Skeletal muscle satellite cell (primary cell): ENCODE measurements at regions not wholly inside any gene's neighbourhood (a gene's known extent, or its start where the extent isn't known, plus 50 kb on each side); places are given as distances from the start of the nearest gene placed in this dataset.

Experiments
- H3K27me3 ChIP-seq: 2 replicates; pipeline ENCODE4 v1.7.0; 2013; ENCODE audit warnings: low read length; ENCODE audit not compliant: control insufficient read depth, insufficient read depth
- H3K36me3 ChIP-seq: 2 replicates; pipeline ENCODE4 v1.7.0; 2013; ENCODE audit warnings: mild to moderate bottlenecking, control low read depth, low read length; ENCODE audit not compliant: insufficient read depth
- H3K4me1 ChIP-seq: 2 replicates; pipeline ENCODE4 v1.7.0; 2013; ENCODE audit warnings: low read length; ENCODE audit not compliant: control insufficient read depth, insufficient read depth
- H3K4me2 ChIP-seq: 2 replicates; pipeline ENCODE4 v1.7.0; 2013; ENCODE audit warnings: mild to moderate bottlenecking, low read length
- H3K4me3 ChIP-seq: 2 replicates; pipeline ENCODE4 v1.7.0; 2013; ENCODE audit warnings: low read length
- H3K9ac ChIP-seq: 2 replicates; pipeline ENCODE4 v1.7.0; 2013; ENCODE audit warnings: mild to moderate bottlenecking, low read depth, low read length, moderate library complexity
- H3K9me3 ChIP-seq: replicated peaks from 2 replicates; pipeline ENCODE4 v1.7.0; 2013; ENCODE audit warnings: mild to moderate bottlenecking, control low read depth, low read length

- Histone ChIP-seq H3K9me3 (no peaks in the 10 kb centered on the region), H3K27me3 (no peaks in the 10 kb centered on the region), H3K4me2 (peak overlapping the region; percentile 69), H3K36me3 (no peaks in the 10 kb centered on the region), H3K4me1 (peaks cover 6% of the 10 kb centered on the region), H3K4me3 (no peak overlapping the region), H3K9ac (peak overlapping the region; percentile 23)
Observed at GRCh38 chr18:68024716-68025115, 508.2 kb upstream of the DSEL start.

GRCh38 chr18:68017385-68017784 lies 500.9 kb upstream of the DSEL start:
- no peak overlapping the region for H3K4me3 ChIP-seq

GRCh38 chr18:67997496-67997895 lies 481.0 kb upstream of the DSEL start:
- Histone ChIP-seq H3K4me3 (no peak overlapping the region), H3K36me3 (no peaks in the 10 kb centered on the region), H3K9ac (no peak overlapping the region), H3K4me2 (no peak overlapping the region), H3K27me3 (no peaks in the 10 kb centered on the region), H3K9me3 (no peaks in the 10 kb centered on the region), H3K4me1 (no peaks in the 10 kb centered on the region)

More at GRCh38 chr18:68017385-68017784, 500.9 kb upstream of the DSEL start:
- Histone ChIP-seq H3K4me2 (no peak overlapping the region), H3K9me3 (no peaks in the 10 kb centered on the region), H3K27me3 (no peaks in the 10 kb centered on the region), H3K4me1 (no peaks in the 10 kb centered on the region), H3K36me3 (no peaks in the 10 kb centered on the region), H3K9ac (no peak overlapping the region)

GRCh38 chr18:67995769-67996168 lies 479.2 kb upstream of the DSEL start:
- no peak overlapping the region for H3K4me3 ChIP-seq
- no peaks in the 10 kb centered on the region for H3K27me3 ChIP-seq
- H3K4me2 ChIP-seq, result no peak overlapping the region

GRCh38 chr18:67980241-67980640 lies 463.7 kb upstream of the DSEL start:
- no peaks in the 10 kb centered on the region for H3K36me3 ChIP-seq
- no peaks in the 10 kb centered on the region for H3K27me3 ChIP-seq
- no peak overlapping the region for H3K4me2 ChIP-seq
- H3K4me3 ChIP-seq, result no peak overlapping the region
- H3K9ac ChIP-seq, result no peak overlapping the region
- no peaks in the 10 kb centered on the region for H3K9me3 ChIP-seq
- H3K4me1 ChIP-seq, result no peaks in the 10 kb centered on the region

More at GRCh38 chr18:67995769-67996168, 479.2 kb upstream of the DSEL start:
- no peaks in the 10 kb centered on the region for H3K4me1 ChIP-seq
- H3K9me3 ChIP-seq, result no peaks in the 10 kb centered on the region
- no peak overlapping the region for H3K9ac ChIP-seq
- H3K36me3 ChIP-seq, result no peaks in the 10 kb centered on the region

GRCh38 chr18:67977067-67977616 lies 460.6 kb upstream of the DSEL start:
- Histone ChIP-seq H3K36me3 (no peaks in the 10 kb centered on the region), H3K9me3 (no peaks in the 10 kb centered on the region), H3K4me1 (no peaks in the 10 kb centered on the region), H3K27me3 (no peaks in the 10 kb centered on the region), H3K4me2 (no peak overlapping the region), H3K9ac (no peak overlapping the region), H3K4me3 (no peak overlapping the region)

GRCh38 chr18:67973916-67974315 lies 457.4 kb upstream of the DSEL start:
- Histone ChIP-seq H3K36me3 (no peaks in the 10 kb centered on the region), H3K4me1 (no peaks in the 10 kb centered on the region), H3K27me3 (no peaks in the 10 kb centered on the region), H3K4me2 (no peak overlapping the region), H3K9me3 (no peaks in the 10 kb centered on the region), H3K9ac (no peak overlapping the region), H3K4me3 (no peak overlapping the region)

GRCh38 chr18:67969458-67969857 lies 452.9 kb upstream of the DSEL start:
- H3K27me3 ChIP-seq, result no peaks in the 10 kb centered on the region
- H3K9me3 ChIP-seq, result no peaks in the 10 kb centered on the region
- no peak overlapping the region for H3K9ac ChIP-seq
- no peaks in the 10 kb centered on the region for H3K36me3 ChIP-seq
- no peaks in the 10 kb centered on the region for H3K4me1 ChIP-seq
- H3K4me2 ChIP-seq, result no peak overlapping the region
- no peak overlapping the region for H3K4me3 ChIP-seq

- Histone ChIP-seq H3K4me1 (no peaks in the 10 kb centered on the region), H3K4me2 (no peak overlapping the region), H3K4me3 (no peak overlapping the region), H3K36me3 (no peaks in the 10 kb centered on the region), H3K9me3 (no peaks in the 10 kb centered on the region), H3K9ac (no peak overlapping the region), H3K27me3 (no peaks in the 10 kb centered on the region)
Observed at GRCh38 chr18:67966224-67966623, 449.7 kb upstream of the DSEL start.

- Histone ChIP-seq H3K4me1 (no peaks in the 10 kb centered on the region), H3K4me2 (no peak overlapping the region), H3K36me3 (no peaks in the 10 kb centered on the region), H3K4me3 (no peak overlapping the region), H3K9ac (no peak overlapping the region), H3K9me3 (no peaks in the 10 kb centered on the region), H3K27me3 (no peaks in the 10 kb centered on the region)
Observed at GRCh38 chr18:67964462-67964861, 447.9 kb upstream of the DSEL start.

GRCh38 chr18:67961701-67962440 lies 445.4 kb upstream of the DSEL start:
- H3K36me3 ChIP-seq, result no peaks in the 10 kb centered on the region
- no peaks in the 10 kb centered on the region for H3K4me1 ChIP-seq
- no peak overlapping the region for H3K9ac ChIP-seq
- H3K27me3 ChIP-seq, result no peaks in the 10 kb centered on the region
- H3K4me2 ChIP-seq, result no peak overlapping the region
- no peaks in the 10 kb centered on the region for H3K9me3 ChIP-seq
- no peak overlapping the region for H3K4me3 ChIP-seq

- Histone ChIP-seq H3K27me3 (no peaks in the 10 kb centered on the region), H3K4me1 (no peaks in the 10 kb centered on the region), H3K4me2 (no peak overlapping the region), H3K9ac (no peak overlapping the region), H3K36me3 (no peaks in the 10 kb centered on the region), H3K4me3 (no peak overlapping the region), H3K9me3 (no peaks in the 10 kb centered on the region)
Observed at GRCh38 chr18:67957684-67958083, 441.2 kb upstream of the DSEL start.
